Endodermal cell (in vitro differentiated cells): ENCODE measurements at regions not wholly inside any gene's neighbourhood (a gene's known extent, or its start where the extent isn't known, plus 50 kb on each side); places are given as distances from the start of the nearest gene placed in this dataset.

Source experiments
- DNase-seq: peaks from one replicate; pipeline ENCODE4 v3.0.0-alpha.2; 2017
- H3K27ac ChIP-seq: 2 replicates; pipeline ENCODE4 v1.5.1; 2013; ENCODE audit warnings: mild to moderate bottlenecking, low read depth, low read length, moderate library complexity
- H3K27me3 ChIP-seq: 2 replicates; pipeline ENCODE4 v1.6.1; 2013; ENCODE audit warnings: mild to moderate bottlenecking, low read length, moderate library complexity; ENCODE audit not compliant: insufficient read depth, control insufficient read depth, poor library complexity, severe bottlenecking
- H3K36me3 ChIP-seq: 2 replicates; pipeline ENCODE4 v1.7.0; 2013; ENCODE audit warnings: mild to moderate bottlenecking, low read length, moderate library complexity; ENCODE audit not compliant: control insufficient read depth, insufficient read depth
- H3K4me1 ChIP-seq: one replicate; pipeline ENCODE4 v1.7.0; 2013; ENCODE audit warnings: low read length; ENCODE audit not compliant: control insufficient read depth, insufficient read depth
- H3K4me3 ChIP-seq: 2 replicates; pipeline ENCODE4 v1.5.1; 2013; ENCODE audit warnings: mild to moderate bottlenecking, low read length, moderate library complexity
- H3K9ac ChIP-seq: 2 replicates; pipeline ENCODE4 v1.6.1; 2013; ENCODE audit warnings: mild to moderate bottlenecking, low read length, moderate library complexity; ENCODE audit not compliant: poor library complexity, severe bottlenecking; ENCODE audit errors: extremely low read depth
- H3K9me3 ChIP-seq: 2 replicates; pipeline ENCODE4 v1.6.1; 2013; ENCODE audit warnings: mild to moderate bottlenecking, low read length, moderate library complexity; ENCODE audit not compliant: control insufficient read depth
- H3K27ac Mint-ChIP-seq: 2 replicates; pipeline ENCODE4 v1.8.0; 2020; ENCODE audit warnings: mixed read lengths
- H3K27me3 Mint-ChIP-seq: 2 replicates; pipeline ENCODE4 v1.8.0; 2021; ENCODE audit warnings: mild to moderate bottlenecking, mixed read lengths; ENCODE audit not compliant: insufficient read depth
- H3K36me3 Mint-ChIP-seq: 2 replicates; pipeline ENCODE4 v1.8.0; 2020; ENCODE audit warnings: low read depth, mixed read lengths
- H3K4me1 Mint-ChIP-seq: 2 replicates; pipeline ENCODE4 v1.8.0; 2020; ENCODE audit warnings: mixed read lengths
- H3K4me3 Mint-ChIP-seq: 2 replicates; pipeline ENCODE4 v1.8.0; 2020; ENCODE audit warnings: mild to moderate bottlenecking, moderate library complexity, mixed read lengths
- H3K9me3 Mint-ChIP-seq: 2 replicates; pipeline ENCODE4 v1.8.0; 2020; ENCODE audit warnings: mild to moderate bottlenecking, mixed read lengths
- CTCF ChIP-seq: fragments of 200-600 bp; sonication (generic); conservative IDR thresholded peaks from 2 replicates; pipeline ENCODE4 v1.5.0; 2021; ENCODE audit warnings: antibody characterized with exemption, mild to moderate bottlenecking
- WGBS, 2 experiments: methylation state at CpG; one replicate each; pipeline versions ENCODE4 v1.1.5 to v1.1.7; 2013; ENCODE audit warnings: missing lambda C conversion rate in 2 of 2, mixed read lengths in 1 of 2; ENCODE audit not compliant: insufficient coverage in 1 of 2, insufficient read length in 1 of 2; 5-methylcytosine and 5-hydroxymethylcytosine counted together

- Histone ChIP-seq H3K27me3 (no peaks in the 10 kb centered on the region), H3K4me3 (no peak overlapping the region), H3K27ac (no peak overlapping the region), H3K36me3 (no peaks in the 10 kb centered on the region), H3K4me1 (no peaks in the 10 kb centered on the region), H3K9ac (no peak overlapping the region), H3K9me3 (no peaks in the 10 kb centered on the region)
- Mint-ChIP-seq H3K4me3 (no peak overlapping the region), H3K4me1 (no peaks in the 10 kb centered on the region), H3K27me3 (no peaks in the 10 kb centered on the region), H3K27ac (no peak overlapping the region), H3K36me3 (no peaks in the 10 kb centered on the region), H3K9me3 (no peaks in the 10 kb centered on the region)
- no peak for DNase-seq
- WGBS, 2 experiments: 90 to 100% methylated on average over 2 to 4 of the region's 4 CpGs
- TF ChIP-seq CTCF: no peak
These were observed 299.7 kb upstream of the AKR1E2 start for GRCh38 chr10:4526311-4526731.

- H3K9me3 ChIP-seq: no peaks in the 10 kb centered on the region
- WGBS, 2 experiments: 76% methylated on average over 1 of the region's 1 CpG; no CpG with 5 or more reads in 1 of the 2 experiments
- DNase-seq: no peak
- H3K4me1 ChIP-seq: no peaks in the 10 kb centered on the region
- H3K9ac ChIP-seq: no peak overlapping the region
- H3K27ac ChIP-seq: no peak overlapping the region
- no peak overlapping the region for H3K4me3 ChIP-seq
- H3K27me3 ChIP-seq: no peaks in the 10 kb centered on the region
- H3K4me3 Mint-ChIP-seq: no peak overlapping the region
- no peaks in the 10 kb centered on the region for H3K36me3 Mint-ChIP-seq
- no peak for TF ChIP-seq CTCF
- no peak overlapping the region for H3K27ac Mint-ChIP-seq
- no peaks in the 10 kb centered on the region for H3K36me3 ChIP-seq
- no peaks in the 10 kb centered on the region for H3K9me3 Mint-ChIP-seq
- H3K4me1 Mint-ChIP-seq: no peaks in the 10 kb centered on the region
- H3K27me3 Mint-ChIP-seq: no peaks in the 10 kb centered on the region
These were observed 300.9 kb upstream of the AKR1E2 start for GRCh38 chr10:4525103-4525502.

- Mint-ChIP-seq H3K9me3 (no peaks in the 10 kb centered on the region), H3K36me3 (no peaks in the 10 kb centered on the region), H3K27me3 (no peaks in the 10 kb centered on the region), H3K27ac (no peak overlapping the region), H3K4me1 (no peaks in the 10 kb centered on the region), H3K4me3 (no peak overlapping the region)
- Histone ChIP-seq H3K9me3 (no peaks in the 10 kb centered on the region), H3K9ac (no peak overlapping the region), H3K27me3 (no peaks in the 10 kb centered on the region), H3K27ac (no peak overlapping the region), H3K4me1 (no peaks in the 10 kb centered on the region), H3K4me3 (no peak overlapping the region), H3K36me3 (no peaks in the 10 kb centered on the region)
- TF ChIP-seq CTCF: no peak
- 94 to 96% methylated on average over 7 to 8 of the region's 8 CpGs for WGBS, 2 experiments
- no peak for DNase-seq
These were observed 303.6 kb upstream of the AKR1E2 start for GRCh38 chr10:4522296-4523000.
